Adrenal gland (tissue), 5 donors: ENCODE measurements at regions not wholly inside any gene's neighbourhood (a gene's known extent, or its start where the extent isn't known, plus 50 kb on each side); places are given as distances from the start of the nearest gene placed in this dataset.

Experiments used
- CTCF ChIP-seq, 6 experiments: fragments of 450-650 bp in 4 of 6; fragments of 200-600 bp in 2 of 6; sonication (generic) in 1 of 6; IDR thresholded peaks; 1 replicate in 5 of 6; 2 replicates in 1 of 6; pipeline versions ENCODE4 v1.5.1 to v1.8.0; 2016 to 2021; ENCODE audit warnings: antibody characterized with exemption in 6 of 6, mild to moderate bottlenecking in 2 of 6, moderate library complexity in 1 of 6
- POLR2A ChIP-seq, 2 donors: fragments of 450-650 bp; IDR thresholded peaks; one replicate each; pipeline ENCODE4 v1.6.1; 2017; ENCODE audit warnings: antibody characterized with exemption in 2 of 2, mild to moderate bottlenecking in 2 of 2, moderate library complexity in 1 of 2
- donor health status: DM: no; HTN: no; CAD: no.

- TF ChIP-seq CTCF (IDR thresholded peaks at IDR 0.05) (no peak), POLR2A (IDR thresholded peaks at IDR 0.05) (no peak)
Measured at GRCh38 chrX:121283921-121284320, 236.5 kb downstream of the GLUD2 start.
